Gastroesophageal sphincter (tissue), 4 donors: ENCODE measurements at regions not wholly inside any gene's neighbourhood (a gene's known extent, or its start where the extent isn't known, plus 50 kb on each side); places are given as distances from the start of the nearest gene placed in this dataset.

Experiments
- ATAC-seq: fragments of 150-250 bp; one replicate; pipeline ENCODE4 v1.9.1; 2016; ENCODE audit warnings: mild to moderate bottlenecking, moderate library complexity
- H3K27ac ChIP-seq, 4 donors: fragments of 200-600 bp; sonication (generic) in 3 of 4; 1 replicate in 3 of 4; 2 replicates in 1 of 4; pipeline ENCODE4 v1.5.1; 2016 to 2019
- H3K27me3 ChIP-seq: fragments of 200-600 bp; sonication (generic); one replicate; pipeline ENCODE4 v1.5.1; 2019
- H3K36me3 ChIP-seq, 2 donors: fragments of 200-600 bp; sonication (generic); one replicate each; pipeline ENCODE4 v1.5.1; 2019; ENCODE audit warnings: control low read depth in 1 of 2
- H3K4me1 ChIP-seq, 3 donors: fragments of 200-600 bp; sonication (generic); 1 replicate in 2 of 3; 2 replicates in 1 of 3; pipeline ENCODE4 v1.5.1; 2016 to 2019; ENCODE audit warnings: control low read depth in 2 of 3
- H3K4me3 ChIP-seq, 2 donors: fragments of 200-600 bp; sonication (generic); one replicate each; pipeline ENCODE4 v1.5.1; 2019; ENCODE audit warnings: mild to moderate bottlenecking in 1 of 2, moderate library complexity in 1 of 2
- H3K9me3 ChIP-seq, 3 donors: fragments of 200-600 bp; sonication (generic); one replicate each; pipeline ENCODE4 v1.5.1; 2017 to 2019; ENCODE audit warnings: control low read depth in 2 of 3
- CTCF ChIP-seq, 4 experiments: fragments of 200-600 bp in 2 of 4; fragments of 450-650 bp in 2 of 4; sonication (generic) in 1 of 4; IDR thresholded peaks; one replicate each; pipeline ENCODE4 v1.5.1; 2017 to 2019; ENCODE audit warnings: antibody characterized with exemption in 4 of 4, mild to moderate bottlenecking in 2 of 4, moderate library complexity in 2 of 4
- EP300 ChIP-seq: sonication (generic); formaldehyde crosslinking; IDR thresholded peaks from one replicate; pipeline ENCODE4 v1.6.1; 2017; ENCODE audit warnings: antibody characterized with exemption, mild to moderate bottlenecking
- POLR2A ChIP-seq, 2 donors: fragments of 450-650 bp; IDR thresholded peaks; one replicate each; pipeline ENCODE4 v1.6.1; 2017; ENCODE audit warnings: antibody characterized with exemption in 2 of 2, mild to moderate bottlenecking in 2 of 2, moderate library complexity in 1 of 2
- POLR2AphosphoS5 ChIP-seq: sonication (generic); formaldehyde crosslinking; IDR thresholded peaks from one replicate; pipeline ENCODE4 v1.6.1; 2017; ENCODE audit warnings: antibody characterized with exemption
- WGBS, 2 donors: methylation state at CpG; one replicate each; pipeline ENCODE4 v1.1.5; 2018; ENCODE audit warnings: low coverage in 1 of 2; 5-methylcytosine and 5-hydroxymethylcytosine counted together

GRCh38 chr9:3578786-3579185 lies 53.0 kb upstream of the RFX3 start:
- WGBS, 2 donors, result 89% methylated on average over 2 of the region's 2 CpGs
- no peak for TF ChIP-seq POLR2AphosphoS5
- no peak for TF ChIP-seq EP300
- H3K27me3 ChIP-seq, result no peaks in the 10 kb centered on the region
- H3K36me3 ChIP-seq, result peaks cover 0 to 6% of the 10 kb centered on the region in 2 donors
- ATAC-seq, result no peak
- no peak overlapping the region for H3K4me3 ChIP-seq
- peaks cover 0 to 38% (median 0%) of the 10 kb centered on the region in 3 donors for H3K9me3 ChIP-seq
- H3K4me1 ChIP-seq, result no peaks in the 10 kb centered on the region
- no peak overlapping the region for H3K27ac ChIP-seq

GRCh38 chr9:3576328-3576727 lies 50.5 kb upstream of the RFX3 start:
- no peak for TF ChIP-seq POLR2A (IDR thresholded peaks at IDR 0.05)
- no peak for TF ChIP-seq EP300
- WGBS, 2 donors, result 59 to 63% methylated on average over 7 of the region's 7 CpGs
- no peaks in the 10 kb centered on the region for H3K27me3 ChIP-seq
- no peak overlapping the region for H3K27ac ChIP-seq
- H3K36me3 ChIP-seq, result peaks cover 0 to 6% of the 10 kb centered on the region in 2 donors
- no peak overlapping the region for H3K4me3 ChIP-seq
- no peaks in the 10 kb centered on the region for H3K4me1 ChIP-seq
- ATAC-seq, result no peak
- peaks cover 0 to 21% (median 0%) of the 10 kb centered on the region in 3 donors for H3K9me3 ChIP-seq

- H3K9me3 ChIP-seq, result peaks cover 0 to 16% (median 0%) of the 10 kb centered on the region in 3 donors
- no peak overlapping the region for H3K27ac ChIP-seq
- ATAC-seq, result no peak
- no peaks in the 10 kb centered on the region for H3K4me1 ChIP-seq
- no peak for TF ChIP-seq POLR2A (IDR thresholded peaks at IDR 0.05)
- TF ChIP-seq EP300, result no peak
- TF ChIP-seq POLR2AphosphoS5, result no peak
- no peak for TF ChIP-seq CTCF (IDR thresholded peaks at IDR 0.05)
- WGBS, 2 donors, result 96 to 100% methylated on average over 2 to 3 of the region's 3 CpGs
- H3K27me3 ChIP-seq, result no peaks in the 10 kb centered on the region
- H3K4me3 ChIP-seq, result no peak overlapping the region
- peaks cover 0 to 1% of the 10 kb centered on the region in 2 donors for H3K36me3 ChIP-seq
These were observed 50.0 kb upstream of the RFX3 start for GRCh38 chr9:3575821-3576220.
